GM21528 (cell line): ENCODE measurements at regions not wholly inside any gene's neighbourhood (a gene's known extent, or its start where the extent isn't known, plus 50 kb on each side); places are given as distances from the start of the nearest gene placed in this dataset.

Experiments
- ATAC-seq: cut with Tn5 transposase; IDR thresholded peaks from one replicate; pipeline ENCODE4 v1.9.1; 2021; ENCODE audit warnings: mild to moderate bottlenecking, moderate library complexity; ENCODE audit not compliant: unreplicated experiment, low FRiP score

DNA sequence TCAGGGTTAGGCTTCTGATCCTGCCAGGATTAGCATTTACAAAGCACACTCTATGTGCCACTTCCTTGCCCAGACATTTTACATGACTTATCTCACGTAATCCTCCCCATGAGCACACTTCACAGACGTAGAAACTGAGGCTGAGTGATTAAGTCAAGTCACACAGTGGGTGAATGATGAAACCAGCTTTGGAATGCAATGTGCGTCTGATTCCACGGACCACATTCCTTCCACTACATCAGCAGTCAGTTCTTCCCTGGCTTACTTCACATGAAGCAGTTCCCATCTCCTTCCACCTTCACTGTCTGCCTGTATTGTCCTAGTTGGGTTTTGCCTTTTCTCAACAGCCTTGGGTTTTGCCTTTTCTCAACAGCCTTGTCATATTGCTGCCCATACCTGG lies 134.3 kb upstream of the PPARGC1A start:
- no peak for ATAC-seq

DNA sequence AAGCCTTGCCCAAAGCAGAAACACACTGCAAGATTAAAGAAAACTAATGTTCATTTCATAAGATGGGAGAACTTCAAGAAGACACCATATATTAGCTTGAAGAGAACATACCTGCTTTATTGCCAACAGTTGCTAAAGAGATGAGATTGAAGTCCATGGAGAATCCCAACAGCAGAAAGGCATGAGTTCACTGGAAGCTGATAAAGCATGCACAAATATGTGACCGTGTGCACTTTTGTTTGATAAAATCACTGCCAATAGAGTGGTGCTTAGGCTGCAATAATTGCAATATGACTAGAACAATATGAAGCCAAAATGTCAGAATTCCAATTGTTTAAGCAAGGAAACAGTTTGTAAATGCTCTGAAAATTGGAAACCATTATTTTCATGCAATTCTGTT lies 125.9 kb upstream of the PPARGC1A start:
- no peak for ATAC-seq

DNA sequence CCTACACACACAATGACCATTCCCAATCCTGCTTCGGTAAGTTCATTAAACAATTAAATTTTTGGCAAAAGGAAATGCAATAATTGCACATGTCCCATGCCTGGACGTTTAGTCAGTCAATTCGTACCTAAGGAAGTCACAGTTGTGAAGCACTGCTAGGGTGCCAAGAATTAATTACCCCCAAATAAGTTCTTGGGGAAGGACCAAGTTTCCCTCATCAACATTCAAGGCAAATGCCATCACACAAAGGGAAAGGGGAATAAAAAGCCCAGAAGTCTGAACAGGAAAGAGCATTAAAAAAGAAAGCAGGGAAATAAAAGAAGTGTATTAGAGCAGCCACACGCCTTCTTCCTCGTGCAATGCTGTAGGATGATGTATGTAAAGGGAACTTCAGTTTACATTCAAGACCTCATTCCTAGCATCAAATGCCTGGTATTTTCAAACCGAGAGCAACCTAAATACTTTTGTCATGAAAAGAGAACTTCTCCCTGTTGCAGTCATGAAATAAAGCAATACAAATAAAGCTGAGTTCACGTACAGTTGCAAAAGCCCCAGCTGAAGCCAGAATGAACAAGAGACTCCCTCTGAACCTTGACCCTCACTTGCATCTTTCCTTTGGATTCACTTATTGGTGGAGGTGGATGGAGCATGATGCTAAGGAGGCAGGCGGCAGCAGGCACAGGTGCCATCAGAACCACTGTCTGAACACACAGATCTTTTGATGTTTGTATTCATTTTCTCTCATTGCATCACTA lies 124.0 kb upstream of the PPARGC1A start:
- no peak for ATAC-seq

DNA sequence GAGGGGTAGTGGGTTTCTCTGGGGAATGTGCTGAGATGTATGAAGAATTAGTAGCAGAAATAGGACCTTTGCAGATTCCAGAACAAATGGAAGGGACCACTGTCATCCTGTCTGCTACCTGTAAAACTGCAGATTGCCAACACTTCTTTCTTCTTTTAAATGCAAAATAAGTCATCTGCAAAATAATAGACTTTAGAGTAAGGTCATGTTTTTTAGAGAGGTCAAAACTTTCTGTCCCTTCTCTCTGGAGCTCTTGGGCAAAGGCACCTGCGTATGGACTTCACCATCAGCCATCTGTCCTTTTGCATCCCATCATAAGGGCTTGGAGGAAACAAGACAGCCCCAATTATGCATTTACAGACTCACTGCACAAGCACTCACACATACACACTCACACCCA lies 121.1 kb upstream of the PPARGC1A start:
- no peak for ATAC-seq

DNA sequence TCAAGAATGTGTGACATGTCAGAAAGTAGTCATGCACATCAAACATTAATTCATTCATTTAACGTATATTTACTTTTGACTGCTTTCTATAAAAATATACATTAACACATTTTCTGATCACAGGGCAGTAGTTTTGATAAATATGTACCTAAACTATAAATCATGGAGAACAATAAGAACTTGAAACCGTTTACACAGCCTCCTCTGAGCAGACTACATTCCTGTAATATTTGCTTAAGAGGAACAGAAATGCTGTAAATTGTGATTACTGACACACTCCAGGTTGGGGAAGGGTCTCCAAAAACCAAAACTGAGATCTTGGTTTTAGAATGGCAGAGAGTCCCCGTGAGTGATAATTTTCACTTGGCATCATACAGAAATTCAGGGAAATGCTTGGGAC lies 120.7 kb upstream of the PPARGC1A start:
- ATAC-seq, result no peak

DNA sequence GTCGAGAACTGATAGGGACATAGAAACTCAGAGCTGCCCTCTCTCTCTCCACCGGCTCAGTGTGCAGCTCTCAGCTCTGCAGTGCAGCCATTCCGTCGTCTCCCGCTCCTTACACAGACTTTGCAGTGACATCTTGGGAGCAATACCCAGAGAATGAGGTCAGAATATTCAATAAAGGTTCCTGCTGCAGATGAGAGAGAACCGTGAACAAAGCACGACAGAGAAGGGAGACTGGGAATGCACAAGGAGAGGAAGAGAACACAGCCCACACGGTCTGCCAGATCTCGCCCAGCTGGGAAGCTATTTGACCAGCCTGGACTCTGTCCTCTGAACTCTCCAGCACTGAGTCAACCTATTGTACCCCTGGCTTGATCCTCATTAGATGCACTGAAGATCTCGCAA lies 118.0 kb upstream of the PPARGC1A start:
- ATAC-seq, result no peak

DNA sequence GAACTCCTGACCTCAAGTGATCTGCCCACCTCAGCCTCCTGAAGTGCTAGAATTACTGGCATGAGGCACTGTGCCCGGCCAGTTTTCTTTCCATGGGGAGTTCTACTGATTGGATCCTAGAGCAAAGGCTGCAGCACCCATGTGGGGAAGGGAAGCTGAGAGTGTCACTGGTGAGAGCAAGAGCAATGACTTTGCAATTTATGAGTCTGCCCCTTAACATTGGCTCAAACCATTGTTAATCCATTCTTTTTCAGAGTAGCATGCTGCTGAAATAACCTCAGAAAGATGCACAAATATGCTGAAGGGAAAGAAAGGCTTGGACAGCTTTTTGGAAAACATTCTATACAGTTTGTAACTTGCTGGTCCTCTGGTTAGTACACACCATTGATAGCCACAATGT lies 116.4 kb upstream of the PPARGC1A start:
- ATAC-seq, result no peak

DNA sequence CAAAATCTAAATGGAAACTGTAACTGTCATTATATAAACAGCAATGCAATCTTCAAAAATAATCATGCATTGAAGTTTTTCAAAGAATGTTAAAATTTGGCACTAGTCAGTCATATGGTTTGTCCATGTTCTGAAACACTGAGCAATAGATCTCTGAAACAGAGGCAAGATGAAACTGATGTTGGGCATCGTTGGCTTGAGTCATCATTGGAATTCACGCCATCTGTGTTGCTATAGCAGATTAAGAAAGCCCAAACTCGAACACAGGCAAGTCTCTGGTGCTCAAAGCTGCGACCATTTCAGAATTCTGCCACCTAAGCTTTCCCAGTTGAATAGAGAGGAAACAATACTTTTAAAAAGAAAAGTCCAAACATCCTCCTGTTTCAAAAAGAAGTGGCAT lies 114.1 kb upstream of the PPARGC1A start:
- no peak for ATAC-seq

DNA sequence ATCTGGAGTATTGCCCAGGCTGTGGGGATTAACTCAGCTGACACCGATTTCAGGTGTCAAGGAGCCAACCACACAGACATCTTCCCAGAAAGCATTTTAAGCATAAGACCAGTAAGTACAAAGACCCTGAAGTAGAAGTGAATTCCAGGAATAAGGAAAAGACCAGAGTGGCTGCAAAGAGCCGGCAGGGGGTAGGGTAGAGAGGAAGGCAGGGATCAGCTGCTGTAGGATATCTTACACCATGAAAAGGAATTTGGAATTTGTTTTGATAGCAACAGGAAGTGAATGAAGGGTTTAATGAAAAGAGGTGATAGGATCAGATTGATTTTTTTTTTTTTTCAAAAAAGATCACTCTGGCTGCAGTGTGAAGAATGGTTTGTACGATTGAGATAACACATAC lies 113.6 kb upstream of the PPARGC1A start:
- ATAC-seq, result no peak

DNA sequence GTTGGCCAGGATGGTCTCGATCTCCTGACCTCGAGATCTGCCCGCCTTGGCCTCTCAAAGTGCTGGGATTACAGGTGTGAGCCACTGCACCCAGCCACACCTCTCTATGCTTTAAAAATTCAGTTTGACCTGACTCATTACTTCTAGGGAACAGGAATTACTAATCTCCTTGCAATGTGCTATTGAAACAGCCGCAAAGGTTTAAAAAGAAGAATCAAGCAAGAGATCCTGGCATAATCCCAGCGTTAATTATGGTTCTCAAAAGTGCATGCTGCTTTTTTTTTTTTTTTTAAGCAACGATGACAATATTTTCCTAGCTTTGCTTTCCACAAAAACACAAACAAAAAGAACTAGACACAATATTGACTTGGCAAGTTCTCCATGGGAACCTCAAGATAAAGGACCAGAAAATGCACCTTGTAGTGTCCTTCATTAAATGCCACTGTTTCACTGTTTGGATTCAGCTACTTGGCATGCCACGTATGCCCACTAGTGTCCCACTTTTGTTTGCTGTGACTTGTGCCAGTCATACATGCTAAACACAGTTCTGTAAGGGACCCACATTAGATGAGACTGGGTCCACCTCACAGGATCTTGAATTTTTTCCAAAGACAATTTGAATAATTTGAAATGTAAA lies 112.6 kb upstream of the PPARGC1A start:
- ATAC-seq, result no peak

DNA sequence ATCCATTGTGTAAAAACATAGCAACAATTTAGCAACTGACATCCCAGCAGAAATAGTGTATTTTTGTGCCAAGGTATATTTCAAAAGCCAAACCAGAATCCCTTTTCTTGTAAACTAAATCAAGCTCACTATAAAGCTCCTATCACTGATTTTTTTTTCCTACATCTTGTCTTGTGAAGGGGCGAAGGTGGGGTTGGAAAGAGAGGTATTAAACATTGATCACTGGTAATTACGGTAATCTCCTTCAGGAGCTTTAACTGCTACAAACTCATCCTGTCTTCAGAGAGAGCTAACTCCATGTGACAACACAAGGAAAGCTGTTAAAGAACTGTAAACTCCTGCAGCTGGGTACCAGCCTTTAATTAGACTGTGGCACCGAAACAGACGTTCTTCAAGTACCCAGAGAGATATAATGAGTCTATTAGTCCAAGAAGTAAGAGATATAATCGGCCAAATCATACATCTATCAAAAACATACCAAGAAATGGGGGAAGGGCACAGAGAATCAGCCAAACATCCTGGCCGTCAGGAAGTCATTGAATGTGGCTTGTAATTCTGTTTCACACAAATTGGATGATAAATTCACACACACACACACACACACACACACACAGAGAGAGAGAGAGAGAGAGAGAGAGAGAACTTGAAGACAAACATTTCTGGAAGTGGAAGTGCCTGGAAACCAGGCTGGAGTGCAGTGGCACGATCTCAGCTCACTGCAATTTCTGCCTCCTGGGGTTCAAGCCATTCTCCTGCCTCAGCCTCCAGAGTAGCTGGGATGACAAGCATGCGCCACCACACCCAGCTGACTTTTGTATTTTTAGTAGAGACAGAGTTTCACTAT lies 111.9 kb upstream of the PPARGC1A start:
- no peak for ATAC-seq

DNA sequence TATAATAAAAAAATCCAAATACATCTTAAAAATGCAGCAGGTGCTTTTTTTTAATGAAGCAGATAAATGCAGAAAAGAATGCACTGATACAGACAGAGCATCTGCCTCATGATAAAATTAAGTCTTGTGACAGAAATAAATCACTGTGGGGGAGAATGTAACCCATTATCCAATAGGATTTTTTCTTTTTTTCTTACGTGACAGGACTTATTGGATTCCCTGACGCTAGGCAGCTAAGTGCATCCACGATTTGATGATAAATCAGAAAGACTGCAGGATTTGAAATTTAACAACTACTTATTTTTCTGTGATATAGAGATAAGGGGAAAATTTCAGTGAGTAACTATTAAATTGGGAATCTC lies 110.6 kb upstream of the PPARGC1A start:
- ATAC-seq, result no peak

DNA sequence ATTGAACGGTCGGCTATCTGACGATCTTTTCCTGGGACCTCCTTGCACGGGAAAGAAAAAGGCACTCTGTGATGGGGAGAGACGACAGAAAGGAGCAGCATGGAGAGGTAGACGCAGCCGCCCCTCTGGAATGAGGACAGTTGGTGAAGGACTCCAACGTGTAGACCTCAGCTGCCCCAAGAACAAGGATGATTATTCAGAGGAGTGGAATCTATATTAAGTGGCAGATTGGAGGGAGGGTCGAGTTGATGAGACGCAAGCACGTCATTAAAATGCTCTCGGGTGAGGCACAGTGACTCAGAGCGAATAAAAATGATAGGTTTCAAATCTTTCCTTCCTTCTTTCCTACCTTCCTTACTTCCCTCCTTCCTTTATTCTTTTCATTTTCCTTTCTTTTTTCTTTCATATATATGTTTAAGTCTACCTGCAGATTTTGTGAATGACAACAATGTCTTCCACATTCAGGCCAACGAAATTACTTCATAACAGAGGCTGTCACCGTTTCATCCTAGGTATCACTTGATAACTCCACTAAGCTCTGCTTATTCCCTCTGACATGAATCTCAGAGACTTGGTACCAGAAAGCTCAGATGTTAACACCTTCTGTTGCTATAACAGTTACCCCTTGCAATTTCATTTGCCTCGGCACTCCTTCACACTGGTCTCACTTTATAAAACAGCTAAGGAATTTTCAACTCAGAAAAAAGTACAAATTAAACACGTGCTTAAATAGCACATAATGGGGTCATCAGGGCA lies 110.0 kb upstream of the PPARGC1A start:
- no peak for ATAC-seq

DNA sequence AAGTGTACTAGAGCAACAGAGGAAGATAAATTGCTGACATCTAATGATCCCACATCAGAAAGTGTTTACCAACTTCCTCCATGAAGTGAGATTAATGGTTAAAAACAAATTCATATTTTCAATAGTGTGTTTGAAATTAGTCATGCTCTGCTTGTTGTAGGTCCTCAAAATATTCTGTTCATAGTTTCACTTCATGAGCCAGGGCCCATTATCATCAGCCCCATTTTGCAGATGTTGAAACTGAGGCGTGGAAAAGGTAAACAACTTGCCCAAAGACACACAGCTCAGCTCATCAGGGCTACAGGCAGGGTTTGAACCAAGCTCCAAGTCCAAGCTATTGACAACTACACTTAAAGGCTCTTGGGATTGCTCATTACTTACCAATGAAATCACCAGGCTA lies 103.5 kb upstream of the PPARGC1A start:
- no peak for ATAC-seq

DNA sequence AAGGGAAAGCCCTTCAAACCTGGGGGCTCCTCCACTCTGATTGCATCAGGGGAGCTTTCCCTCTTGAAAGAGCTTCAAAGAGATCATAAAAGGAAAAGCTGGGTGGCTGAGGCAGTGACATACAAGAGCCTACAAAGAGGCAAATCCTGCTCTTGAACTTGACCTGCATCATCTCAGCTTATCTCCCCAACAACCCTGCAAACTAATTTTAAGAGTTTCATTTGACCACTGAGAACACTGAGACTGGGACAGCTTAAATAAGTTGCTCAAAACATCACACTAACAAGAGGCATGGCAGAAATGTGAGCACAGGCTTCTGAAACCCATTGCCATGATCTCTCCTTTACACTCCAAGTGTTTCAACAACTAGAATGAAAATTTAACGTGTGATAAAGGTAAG lies 101.6 kb upstream of the PPARGC1A start:
- no peak for ATAC-seq

DNA sequence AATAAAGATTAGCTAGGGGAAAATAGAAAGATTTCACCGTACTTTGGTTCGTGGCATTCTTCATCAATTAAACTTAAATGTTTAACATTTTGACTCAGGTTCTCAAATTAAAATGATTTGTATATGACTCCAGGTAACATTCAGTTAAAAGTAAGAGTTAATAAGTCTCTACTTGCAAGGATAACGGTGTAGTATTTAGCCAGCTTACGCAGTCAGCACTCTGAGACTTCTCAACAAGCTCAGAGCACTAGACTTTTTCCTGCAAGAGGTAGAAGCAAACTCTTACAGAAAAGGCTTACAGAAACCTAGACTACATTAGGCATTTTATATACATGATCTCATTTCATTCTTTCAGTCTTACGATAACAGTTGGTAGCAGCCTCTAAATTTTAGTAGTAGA lies 96.4 kb upstream of the PPARGC1A start:
- no peak for ATAC-seq

DNA sequence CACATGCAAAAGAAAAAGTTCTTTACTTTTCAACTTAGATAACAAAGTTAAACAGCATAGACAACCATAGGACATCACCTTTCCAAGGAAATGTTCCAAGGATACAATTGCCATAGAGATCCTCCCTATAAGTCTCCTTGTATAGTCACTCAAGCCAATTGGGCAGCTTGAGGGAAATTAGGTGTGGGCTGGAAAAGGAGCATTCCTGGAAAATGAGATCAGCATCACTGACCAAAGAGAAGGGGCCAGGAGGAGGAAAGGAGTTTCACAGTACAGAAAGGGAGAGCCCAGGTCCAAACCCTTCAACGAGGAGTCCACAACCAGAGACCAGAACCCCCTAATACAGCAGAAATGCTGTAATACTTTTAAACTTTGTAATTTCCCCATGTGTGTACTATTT lies 91.5 kb upstream of the PPARGC1A start:
- ATAC-seq, result no peak

DNA sequence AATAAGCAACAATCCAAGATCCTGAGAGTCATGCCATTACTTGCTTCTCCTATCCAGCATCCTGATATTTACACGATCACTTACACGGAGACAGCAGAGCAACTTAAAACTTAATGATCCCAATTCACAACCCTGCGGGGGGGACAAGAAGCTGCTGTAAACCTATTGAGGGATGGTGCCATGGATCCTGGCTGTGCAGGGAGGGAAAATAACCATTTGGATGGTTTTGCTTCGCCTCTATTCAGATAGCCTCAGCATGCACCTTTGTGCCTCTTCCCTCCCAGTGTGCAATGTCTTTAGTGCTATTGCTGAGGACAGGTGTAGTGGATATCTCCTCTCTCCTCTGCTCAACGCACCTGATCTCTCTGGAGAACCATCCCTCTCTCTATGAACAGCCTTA lies 89.7 kb upstream of the PPARGC1A start:
- no peak for ATAC-seq

DNA sequence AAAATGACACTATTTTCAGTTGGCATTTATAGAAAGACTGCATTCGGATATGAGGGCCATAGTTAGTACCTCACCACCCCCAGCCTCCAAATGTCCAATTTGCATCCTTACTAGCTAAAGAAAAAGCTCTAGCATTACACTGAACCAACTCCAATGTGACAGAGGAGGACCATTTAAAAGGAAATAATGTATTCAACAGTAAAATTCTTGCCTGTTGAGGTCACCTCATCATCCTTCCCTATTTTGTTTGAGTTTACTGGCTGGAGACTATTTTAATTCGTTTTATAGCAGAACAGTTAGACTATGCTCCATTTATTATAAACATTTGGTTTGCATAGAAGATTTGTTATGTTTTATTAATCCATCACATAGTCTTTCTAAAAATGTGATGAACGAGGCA lies 88.2 kb upstream of the PPARGC1A start:
- no peak for ATAC-seq

DNA sequence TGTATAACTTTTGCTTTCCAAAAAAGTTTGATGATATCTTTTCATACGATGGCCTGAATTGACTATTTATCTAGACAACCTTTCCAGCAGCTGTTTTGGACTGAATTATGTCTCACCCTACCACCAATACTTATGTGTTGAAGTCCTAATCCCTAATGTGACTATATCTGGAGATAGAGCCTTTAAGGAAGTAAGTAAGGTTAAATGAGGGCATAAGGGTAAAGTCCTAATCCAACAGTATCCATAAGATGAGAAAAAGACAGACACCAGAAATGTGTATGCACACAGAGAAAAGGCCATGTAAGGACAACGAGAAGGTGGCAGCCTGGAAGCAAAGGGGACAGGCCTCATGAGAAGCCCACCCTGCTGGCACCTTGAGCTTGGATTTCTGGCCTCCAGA lies 86.6 kb upstream of the PPARGC1A start:
- ATAC-seq, result no peak

DNA sequence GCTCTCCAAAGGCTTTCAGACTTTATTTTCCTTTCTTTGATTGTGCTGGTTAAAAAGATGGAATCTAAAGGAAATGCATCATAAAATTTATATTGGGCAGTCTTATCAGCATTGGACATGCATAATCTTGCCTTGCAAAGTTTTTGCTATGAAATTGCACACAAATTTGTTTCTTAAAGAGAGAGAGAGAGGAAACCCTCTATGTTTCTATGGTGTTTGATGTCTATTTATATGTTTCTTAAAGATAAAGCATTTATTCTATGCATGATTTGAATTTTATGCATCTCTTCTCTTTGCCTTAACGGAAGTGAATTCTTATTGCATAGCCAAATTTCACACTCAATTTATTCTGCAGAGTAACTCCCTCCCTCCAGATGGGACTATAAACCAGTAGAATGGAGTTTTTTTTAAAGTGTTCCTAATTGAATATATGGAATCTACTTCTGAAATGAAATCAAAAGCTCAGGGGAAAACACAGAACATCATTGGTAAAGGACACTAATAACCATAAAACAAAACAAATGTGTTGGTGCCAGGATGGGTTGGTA lies 83.5 kb upstream of the PPARGC1A start:
- no peak for ATAC-seq
